ENCODE measurements at regions not wholly inside any gene's neighbourhood (a gene's known extent, or its start where the extent isn't known, plus 50 kb on each side); places are given as distances from the start of the nearest gene placed in this dataset.

GRCh38 chr17:13405807-13406206, 195.9 kb downstream of the HS3ST3A1 start:
- TF ChIP-seq ZFX (IDR thresholded peaks at IDR 0.05; ENCODE audit: borderline replicate concordance) (no peak), CTCF (IDR thresholded peaks at IDR 0.05) (no peak)
